DND-41 (cell line): ENCODE measurements at regions not wholly inside any gene's neighbourhood (a gene's known extent, or its start where the extent isn't known, plus 50 kb on each side); places are given as distances from the start of the nearest gene placed in this dataset.

Source experiments
- ATAC-seq: fragments of 200-7000 bp; cut with Tn5 transposase; 3 replicates; pipeline ENCODE4 v1.9.1; 2021; ENCODE audit warnings: low read depth; ENCODE audit not compliant: insufficient read depth
- DNase-seq: peaks from one replicate; pipeline ENCODE4 v3.0.0-alpha.2; 2020
- H2AFZ ChIP-seq: 2 replicates; pipeline ENCODE4 v1.6.0; 2012; ENCODE audit warnings: low read depth, low read length
- H3K27ac ChIP-seq: 2 replicates; pipeline ENCODE4 v1.5.1; 2012; ENCODE audit warnings: low read length, inconsistent platforms
- H3K27me3 ChIP-seq: fragments of 200-600 bp; sonication (generic); 2 replicates; pipeline ENCODE4 v1.6.0; 2012; ENCODE audit warnings: low read length, mild to moderate bottlenecking, inconsistent platforms; ENCODE audit not compliant: insufficient read depth, poor library complexity
- H3K36me3 ChIP-seq: 2 replicates; pipeline ENCODE4 v1.5.1; 2012; ENCODE audit warnings: low read length, inconsistent platforms; ENCODE audit not compliant: insufficient read depth
- H3K4me1 ChIP-seq: 2 replicates; pipeline ENCODE4 v1.5.1; 2012; ENCODE audit warnings: mild to moderate bottlenecking, low read length; ENCODE audit not compliant: insufficient read depth
- H3K4me2 ChIP-seq: 2 replicates; pipeline ENCODE4 v1.6.0; 2012; ENCODE audit warnings: mild to moderate bottlenecking, moderate library complexity, low read length, inconsistent platforms; ENCODE audit not compliant: insufficient read depth
- H3K4me3 ChIP-seq, 2 experiments: fragments of 200-600 bp in 1 of 2; shearing (Covaris generic) in 1 of 2; 2 replicates each; pipeline ENCODE4 v1.5.1; 2012 to 2016; ENCODE audit warnings: inconsistent platforms in 2 of 2, low read length in 2 of 2, mild to moderate bottlenecking in 2 of 2, low read depth in 1 of 2, moderate library complexity in 1 of 2
- H3K79me2 ChIP-seq: 2 replicates; pipeline ENCODE4 v1.6.0; 2012; ENCODE audit warnings: low read length, inconsistent platforms; ENCODE audit not compliant: insufficient read depth
- H3K9ac ChIP-seq: 2 replicates; pipeline ENCODE4 v1.6.0; 2012; ENCODE audit warnings: low read depth, mild to moderate bottlenecking, inconsistent platforms, low read length, moderate library complexity
- H3K9me3 ChIP-seq: 2 replicates; pipeline ENCODE4 v1.5.1; 2012; ENCODE audit warnings: low read length, moderate library complexity, mild to moderate bottlenecking, inconsistent platforms; ENCODE audit not compliant: insufficient read depth, severe bottlenecking
- H4K20me1 ChIP-seq: 2 replicates; pipeline ENCODE4 v1.6.0; 2012; ENCODE audit warnings: low read length; ENCODE audit not compliant: insufficient read depth
- CTCF ChIP-seq: IDR thresholded peaks from 2 replicates; pipeline ENCODE4 v1.5.1; 2012; ENCODE audit warnings: borderline replicate concordance, low read length, moderate library complexity, mild to moderate bottlenecking; ENCODE audit not compliant: poor library complexity, severe bottlenecking; ENCODE audit errors: extremely low read depth
- EZH2 ChIP-seq: IDR thresholded peaks from 3 replicates; pipeline ENCODE4 v1.6.1; 2012; ENCODE audit warnings: borderline replicate concordance, low read depth, mild to moderate bottlenecking, moderate library complexity, low read length, inconsistent platforms; ENCODE audit not compliant: severe bottlenecking

DNA sequence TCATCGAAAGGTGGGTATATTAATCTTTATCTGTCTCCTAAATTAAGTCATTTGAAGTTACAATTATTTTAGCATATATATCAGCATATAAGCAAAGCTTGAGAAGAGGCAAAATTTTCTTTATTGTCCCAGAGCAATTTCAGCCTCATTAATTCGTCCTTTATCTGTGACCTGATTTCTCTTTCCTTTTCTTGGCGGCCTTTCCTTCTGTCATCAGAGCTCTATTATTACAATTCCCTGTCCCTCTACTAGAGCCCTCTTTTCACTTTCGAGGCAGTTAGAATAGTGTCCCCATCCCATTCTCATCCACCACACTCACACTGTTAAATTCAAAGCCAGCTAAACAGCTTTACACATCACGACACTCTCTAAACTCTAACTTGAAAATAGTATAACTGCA lies 1293.2 kb upstream of the FAM98A start:
- no peak overlapping the region for H3K4me2 ChIP-seq
- no peaks in the 10 kb centered on the region for H3K27me3 ChIP-seq
- no peak for ATAC-seq
- H2AFZ ChIP-seq = no peak overlapping the region
- H3K36me3 ChIP-seq = no peaks in the 10 kb centered on the region
- no peak overlapping the region for H3K27ac ChIP-seq
- no peaks in the 10 kb centered on the region for H3K9me3 ChIP-seq
- no peaks in the 10 kb centered on the region for H3K79me2 ChIP-seq
- no peak for DNase-seq
- TF ChIP-seq EZH2 (no peak), CTCF (no peak)
- H3K4me1 ChIP-seq = no peaks in the 10 kb centered on the region
- H4K20me1 ChIP-seq = no peaks in the 10 kb centered on the region
- no peak overlapping the region for H3K4me3 ChIP-seq
- no peak overlapping the region for H3K9ac ChIP-seq

- Histone ChIP-seq H3K79me2 (no peaks in the 10 kb centered on the region), H3K9ac (no peak overlapping the region), H4K20me1 (no peaks in the 10 kb centered on the region), H3K4me1 (no peaks in the 10 kb centered on the region), H3K4me2 (no peak overlapping the region), H3K27me3 (no peaks in the 10 kb centered on the region), H3K27ac (no peak overlapping the region), H3K4me3 (no peak overlapping the region), H2AFZ (no peak overlapping the region), H3K9me3 (no peaks in the 10 kb centered on the region), H3K36me3 (no peaks in the 10 kb centered on the region)
- DNase-seq (no peak), ATAC-seq (no peak)
- TF ChIP-seq EZH2 = no peak
- TF ChIP-seq CTCF = no peak
These were observed 1276.1 kb upstream of the FAM98A start for GRCh38 chr2:34875091-34875745.

- Histone ChIP-seq H2AFZ (no peak overlapping the region), H4K20me1 (no peaks in the 10 kb centered on the region), H3K9me3 (no peaks in the 10 kb centered on the region), H3K27ac (no peak overlapping the region), H3K36me3 (no peaks in the 10 kb centered on the region), H3K79me2 (no peaks in the 10 kb centered on the region), H3K9ac (no peak overlapping the region), H3K4me3 (no peak overlapping the region), H3K27me3 (no peaks in the 10 kb centered on the region), H3K4me1 (no peaks in the 10 kb centered on the region), H3K4me2 (no peak overlapping the region)
- DNase-seq (no peak), ATAC-seq (no peak)
- no peak for TF ChIP-seq CTCF
- TF ChIP-seq EZH2 = no peak
These were observed 1254.5 kb upstream of the FAM98A start for GRCh38 chr2:34853646-34854045.
